AG04450 (cell line): ENCODE measurements at regions not wholly inside any gene's neighbourhood (a gene's known extent, or its start where the extent isn't known, plus 50 kb on each side); places are given as distances from the start of the nearest gene placed in this dataset.

Experiments used
- CTCF ChIA-PET: fragments of 300-600, 350-600 bp; formaldehyde crosslinking; extraction: SDS; loops from one replicate; lab custom pipeline; 2022; ENCODE audit warnings: antibody characterized with exemption, inconsistent platforms; lab: Charles Lee
- POLR2A ChIA-PET: fragments of 350-600 bp; formaldehyde crosslinking; extraction: SDS; loops from one replicate; lab custom pipeline; 2021; ENCODE audit warnings: antibody characterized with exemption, inconsistent platforms; lab: Yijun Ruan, JAX
- DNase-seq: peaks from one replicate; pipeline ENCODE4 v3.0.0-alpha.2; 2011; ENCODE audit warnings: low read depth, low spot score
- H3K27ac ChIP-seq: one replicate; pipeline ENCODE4 v1.5.1; 2012; ENCODE audit warnings: low read depth, low read length, control low read depth
- H3K27me3 ChIP-seq: one replicate; pipeline ENCODE4 v1.6.0; 2012; ENCODE audit warnings: low read length; ENCODE audit not compliant: control insufficient read depth, insufficient read depth
- H3K4me3 ChIP-seq: 2 replicates; pipeline ENCODE4 v1.5.1; 2011; ENCODE audit warnings: mild to moderate bottlenecking, low read depth, low read length, control low read depth
- H3K9me3 ChIP-seq: 2 replicates; pipeline ENCODE4 v1.5.1; 2012; ENCODE audit warnings: low read length; ENCODE audit not compliant: control insufficient read depth, insufficient read depth
- TF ChIP-seq, protein P1 (sequence below): IDR thresholded peaks from 2 replicates; pipeline ENCODE4 v1.5.1; 2011; ENCODE audit warnings: low read depth, low read length, control low read depth, inconsistent platforms

DNA sequence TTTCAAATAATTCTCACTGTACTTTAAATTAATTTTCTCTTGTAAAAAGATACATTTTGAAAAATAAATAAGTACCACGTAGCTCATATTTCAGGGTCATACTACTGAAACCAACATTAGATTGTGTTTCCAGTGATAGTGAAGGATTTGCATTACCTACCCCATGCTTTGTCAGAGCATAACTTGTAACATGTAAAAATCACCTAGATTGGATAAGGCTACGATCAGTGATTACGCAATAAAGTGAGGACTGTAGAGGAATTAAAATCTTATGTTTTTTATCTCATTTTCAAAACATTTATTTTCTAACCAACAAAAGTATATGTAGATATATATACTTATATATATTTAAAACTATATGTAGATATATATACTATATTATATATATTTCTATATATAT lies 89.4 kb upstream of the VRK2 start:
- Histone ChIP-seq H3K27ac (no peak overlapping the region), H3K9me3 (no peaks in the 10 kb centered on the region), H3K27me3 (no peaks in the 10 kb centered on the region), H3K4me3 (no peak overlapping the region)
- no peak for DNase-seq
- TF ChIP-seq, protein P1, sequence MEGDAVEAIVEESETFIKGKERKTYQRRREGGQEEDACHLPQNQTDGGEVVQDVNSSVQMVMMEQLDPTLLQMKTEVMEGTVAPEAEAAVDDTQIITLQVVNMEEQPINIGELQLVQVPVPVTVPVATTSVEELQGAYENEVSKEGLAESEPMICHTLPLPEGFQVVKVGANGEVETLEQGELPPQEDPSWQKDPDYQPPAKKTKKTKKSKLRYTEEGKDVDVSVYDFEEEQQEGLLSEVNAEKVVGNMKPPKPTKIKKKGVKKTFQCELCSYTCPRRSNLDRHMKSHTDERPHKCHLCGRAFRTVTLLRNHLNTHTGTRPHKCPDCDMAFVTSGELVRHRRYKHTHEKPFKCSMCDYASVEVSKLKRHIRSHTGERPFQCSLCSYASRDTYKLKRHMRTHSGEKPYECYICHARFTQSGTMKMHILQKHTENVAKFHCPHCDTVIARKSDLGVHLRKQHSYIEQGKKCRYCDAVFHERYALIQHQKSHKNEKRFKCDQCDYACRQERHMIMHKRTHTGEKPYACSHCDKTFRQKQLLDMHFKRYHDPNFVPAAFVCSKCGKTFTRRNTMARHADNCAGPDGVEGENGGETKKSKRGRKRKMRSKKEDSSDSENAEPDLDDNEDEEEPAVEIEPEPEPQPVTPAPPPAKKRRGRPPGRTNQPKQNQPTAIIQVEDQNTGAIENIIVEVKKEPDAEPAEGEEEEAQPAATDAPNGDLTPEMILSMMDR: no peak
- POLR2A ChIA-PET: no interaction called here
- CTCF ChIA-PET: interaction anchor here (0.8 to 1.1 kb wide), 2 partner anchors 13 to 51 kb away, joined by 3 to 5 read pairs; no protein-coding TSS in a partner anchor

DNA sequence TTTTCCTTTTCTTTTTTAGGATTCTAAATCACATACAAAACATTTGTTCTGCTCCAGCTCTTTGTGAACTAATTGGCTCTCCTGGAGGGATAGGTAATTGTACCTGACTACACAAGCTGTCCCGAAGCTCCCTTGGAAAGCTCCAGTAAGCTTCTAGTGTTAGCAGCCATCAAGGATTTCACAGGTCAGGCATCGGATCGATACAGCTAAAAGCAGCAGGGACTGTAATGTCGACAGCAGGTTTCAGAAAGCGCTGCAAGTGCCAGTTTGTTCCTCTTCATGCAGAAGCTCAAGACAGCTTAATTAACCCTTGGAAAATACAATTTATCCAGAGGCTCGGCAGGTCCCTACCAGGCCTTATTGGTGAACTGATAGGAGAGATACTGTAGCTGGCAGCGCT lies 87.2 kb upstream of the VRK2 start:
- Histone ChIP-seq H3K27ac (no peak overlapping the region), H3K27me3 (no peaks in the 10 kb centered on the region), H3K9me3 (no peaks in the 10 kb centered on the region), H3K4me3 (no peak overlapping the region)
- POLR2A ChIA-PET: no interaction called here
- TF ChIP-seq, protein P1: no peak
- no peak for DNase-seq
- CTCF ChIA-PET: no interaction called here

DNA sequence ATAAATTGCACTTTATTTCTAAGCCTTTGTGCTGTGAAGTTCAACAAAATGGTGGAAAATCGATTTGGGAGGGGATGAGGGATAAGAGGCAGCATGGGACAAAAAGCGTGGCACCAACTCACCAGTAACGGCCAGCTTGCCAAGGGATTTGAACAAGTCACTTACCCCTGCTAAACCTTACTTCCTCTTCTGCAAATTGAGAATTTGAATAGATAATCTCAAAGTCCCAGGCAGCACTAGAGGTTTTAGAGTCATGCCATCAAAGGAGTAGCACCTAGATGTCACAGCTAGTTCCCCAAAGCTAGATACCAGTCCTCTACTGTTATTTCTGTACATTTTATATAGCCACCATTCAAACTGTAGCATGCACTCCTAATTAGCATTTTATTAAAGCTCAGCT lies 83.7 kb upstream of the VRK2 start:
- H3K27me3 ChIP-seq: no peaks in the 10 kb centered on the region
- CTCF ChIA-PET: no interaction called here
- H3K4me3 ChIP-seq: no peak overlapping the region
- H3K27ac ChIP-seq: no peak overlapping the region
- TF ChIP-seq, protein P1: no peak
- H3K9me3 ChIP-seq: no peaks in the 10 kb centered on the region
- DNase-seq: no peak
- POLR2A ChIA-PET: no interaction called here

DNA sequence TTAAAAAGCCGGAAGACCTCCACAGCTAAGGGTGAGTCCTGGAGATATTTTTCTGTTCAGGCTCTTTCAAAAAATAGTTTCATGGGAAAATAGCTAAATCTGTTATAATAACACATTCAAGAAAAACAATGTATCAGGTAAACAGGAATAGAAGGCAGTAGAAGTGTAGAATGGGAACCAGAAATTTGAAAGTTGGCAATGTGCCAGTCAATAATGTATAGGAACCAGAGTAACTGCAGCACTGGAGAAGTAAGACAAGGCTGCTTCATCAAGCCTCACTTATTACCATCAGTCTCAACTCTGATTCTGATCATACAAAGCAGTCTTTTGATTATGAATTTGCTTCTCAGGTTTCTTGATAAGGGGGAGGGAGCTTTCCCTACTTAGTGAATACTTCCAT lies 81.4 kb upstream of the VRK2 start:
- Histone ChIP-seq H3K4me3 (no peak overlapping the region), H3K27ac (no peak overlapping the region), H3K27me3 (no peaks in the 10 kb centered on the region), H3K9me3 (no peaks in the 10 kb centered on the region)
- CTCF ChIA-PET: no interaction called here
- no peak for DNase-seq
- POLR2A ChIA-PET: interaction anchor here (0.5 kb wide), 1 partner anchor 13 kb away, joined by 3 read pairs; no protein-coding TSS in a partner anchor
- TF ChIP-seq, protein P1: no peak

DNA sequence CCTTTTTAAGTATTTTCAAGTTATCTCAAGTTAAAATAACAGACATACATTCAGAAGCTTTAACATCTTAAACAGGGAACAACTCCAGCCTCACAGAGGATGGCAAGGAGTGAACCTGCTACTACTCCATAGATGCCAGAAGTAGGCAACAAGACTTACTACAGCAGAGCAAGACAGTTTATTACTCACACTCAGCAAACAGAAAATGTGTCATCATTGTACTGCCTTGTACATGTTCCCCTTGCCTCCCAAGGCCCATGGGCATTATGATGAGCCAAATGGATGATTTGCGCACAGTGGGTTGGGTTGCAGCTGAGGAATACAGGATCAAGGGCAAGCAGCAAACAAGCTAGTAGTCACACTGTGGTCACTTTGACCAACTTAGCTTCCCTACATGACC lies 80.6 kb upstream of the VRK2 start:
- CTCF ChIA-PET: no interaction called here
- DNase-seq: no peak
- no peaks in the 10 kb centered on the region for H3K9me3 ChIP-seq

More for the DNA sequence above, 80.6 kb upstream of the VRK2 start:
- POLR2A ChIA-PET: no interaction called here
- TF ChIP-seq, protein P1: no peak
- no peaks in the 10 kb centered on the region for H3K27me3 ChIP-seq
- no peak overlapping the region for H3K4me3 ChIP-seq
- no peak overlapping the region for H3K27ac ChIP-seq
